Ovary (tissue), 7 donors: ENCODE measurements at regions not wholly inside any gene's neighbourhood (a gene's known extent, or its start where the extent isn't known, plus 50 kb on each side); places are given as distances from the start of the nearest gene placed in this dataset.

ENCODE experiments used
- DNase-seq, 5 donors: peaks; one replicate each; pipeline ENCODE4 v3.0.0-alpha.2; 2019 to 2020
- H3K27ac ChIP-seq, 2 donors: fragments of 200-600 bp; one replicate each; pipeline versions ENCODE4 v1.5.1 to v1.8.0; 2019 to 2022
- H3K27me3 ChIP-seq: fragments of 200-600 bp; one replicate; pipeline ENCODE4 v1.8.0; 2022
- H3K36me3 ChIP-seq: fragments of 200-600 bp; sonication (generic); one replicate; pipeline ENCODE4 v1.5.1; 2019
- H3K4me1 ChIP-seq: one replicate; pipeline ENCODE4 v1.8.1; 2013; ENCODE audit warnings: mild to moderate bottlenecking, moderate library complexity; ENCODE audit not compliant: insufficient read depth
- H3K4me3 ChIP-seq: fragments of 200-600 bp; sonication (generic); one replicate; pipeline ENCODE4 v1.5.1; 2017
- H3K9me3 ChIP-seq, 2 donors: fragments of 200-600 bp in 1 of 2; sonication (generic) in 1 of 2; one replicate each; pipeline versions ENCODE4 v1.5.1 to v1.8.1; 2013 to 2019; ENCODE audit warnings: mild to moderate bottlenecking in 1 of 2, moderate library complexity in 1 of 2
- EP300 ChIP-seq: sonication (generic); formaldehyde crosslinking; IDR thresholded peaks from one replicate; pipeline ENCODE4 v1.6.1; 2017; ENCODE audit warnings: antibody characterized with exemption
- POLR2A ChIP-seq: fragments of 450-650 bp; IDR thresholded peaks from one replicate; pipeline ENCODE4 v1.6.1; 2017; ENCODE audit warnings: antibody characterized with exemption, mild to moderate bottlenecking, moderate library complexity
- WGBS, 3 donors: extraction: QIAGEN DNeasy Blood & Tissue Kit in 1 of 3; methylation state at CpG; one replicate each; pipeline versions ENCODE4 v1.1.5 to v1.1.7; 2013 to 2017; 5-methylcytosine and 5-hydroxymethylcytosine counted together
- intact Hi-C, 4 donors: fragments of 100-400 bp; cut with DNase I; formaldehyde crosslinking; loops; one replicate each; pipeline versions ENCODE4 v1.11.0 to v1.15.1; 2022 to 2023
- TF ChIP-seq, protein P1 (sequence below), 3 donors: fragments of 450-650 bp in 2 of 3; fragments of 200-600 bp in 1 of 3; IDR thresholded peaks; one replicate each; pipeline versions ENCODE4 v1.5.1 to v1.8.0; 2016 to 2022; ENCODE audit warnings: antibody characterized with exemption in 3 of 3, mild to moderate bottlenecking in 1 of 3
- donor health status: DM: no; HTN: no; CAD: no; lungs with moderate emphysema.
- donor health status: DM: no; HTN: no; CAD: no.
- donor health status: Bipolar disorder and iron deficiency.
- donor health status: DM: no; HTN: no; CAD: no.
- donor health status: DM: yes; HTN: yes; CAD: no.

DNA sequence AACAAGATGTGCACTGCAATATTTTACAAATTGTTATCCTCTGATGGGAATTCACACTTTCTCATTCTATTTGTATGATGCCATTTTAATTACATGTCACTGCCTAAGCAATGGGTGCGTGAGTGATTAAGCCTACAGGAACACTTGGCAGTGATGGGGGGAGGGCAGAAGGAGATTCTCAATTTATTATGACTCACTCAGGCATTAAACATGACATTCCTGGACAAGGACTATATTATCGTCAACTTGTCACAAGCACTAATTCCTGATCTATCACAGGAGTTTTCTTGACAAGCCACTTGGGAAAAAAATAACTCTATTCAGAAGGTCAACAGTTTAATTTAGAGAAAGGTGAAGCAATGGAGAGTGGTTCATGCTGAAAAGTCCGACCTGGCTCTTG is 556.8 kb downstream of the NSUN3 start:
- H3K36me3 ChIP-seq = no peaks in the 10 kb centered on the region
- no peaks in the 10 kb centered on the region for H3K9me3 ChIP-seq
- no peak overlapping the region for H3K4me3 ChIP-seq
- DNase-seq = no peak
- intact Hi-C loops = no loop called here
- 85 to 91% (median 90%) methylated on average over 3 of the region's 3 CpGs for WGBS, 3 donors
- H3K27me3 ChIP-seq = no peaks in the 10 kb centered on the region
- no peaks in the 10 kb centered on the region for H3K4me1 ChIP-seq
- no peak overlapping the region for H3K27ac ChIP-seq
- no peak for TF ChIP-seq EP300
- TF ChIP-seq, protein P1, sequence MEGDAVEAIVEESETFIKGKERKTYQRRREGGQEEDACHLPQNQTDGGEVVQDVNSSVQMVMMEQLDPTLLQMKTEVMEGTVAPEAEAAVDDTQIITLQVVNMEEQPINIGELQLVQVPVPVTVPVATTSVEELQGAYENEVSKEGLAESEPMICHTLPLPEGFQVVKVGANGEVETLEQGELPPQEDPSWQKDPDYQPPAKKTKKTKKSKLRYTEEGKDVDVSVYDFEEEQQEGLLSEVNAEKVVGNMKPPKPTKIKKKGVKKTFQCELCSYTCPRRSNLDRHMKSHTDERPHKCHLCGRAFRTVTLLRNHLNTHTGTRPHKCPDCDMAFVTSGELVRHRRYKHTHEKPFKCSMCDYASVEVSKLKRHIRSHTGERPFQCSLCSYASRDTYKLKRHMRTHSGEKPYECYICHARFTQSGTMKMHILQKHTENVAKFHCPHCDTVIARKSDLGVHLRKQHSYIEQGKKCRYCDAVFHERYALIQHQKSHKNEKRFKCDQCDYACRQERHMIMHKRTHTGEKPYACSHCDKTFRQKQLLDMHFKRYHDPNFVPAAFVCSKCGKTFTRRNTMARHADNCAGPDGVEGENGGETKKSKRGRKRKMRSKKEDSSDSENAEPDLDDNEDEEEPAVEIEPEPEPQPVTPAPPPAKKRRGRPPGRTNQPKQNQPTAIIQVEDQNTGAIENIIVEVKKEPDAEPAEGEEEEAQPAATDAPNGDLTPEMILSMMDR (IDR thresholded peaks at IDR 0.05) = no peak
- TF ChIP-seq POLR2A = no peak

- no peak for DNase-seq
- WGBS, 3 donors = 0 to 62% (median 48%) methylated on average over 1 of the region's 1 CpG
- Histone ChIP-seq H3K4me3 (no peak overlapping the region), H3K4me1 (no peaks in the 10 kb centered on the region), H3K9me3 (no peaks in the 10 kb centered on the region), H3K36me3 (no peaks in the 10 kb centered on the region), H3K27me3 (no peaks in the 10 kb centered on the region), H3K27ac (no peak overlapping the region)
- TF ChIP-seq EP300 (no peak), POLR2A (no peak)
- TF ChIP-seq, protein P1 (IDR thresholded peaks at IDR 0.05) = no peak
- intact Hi-C loops = no loop called here
Measured at GRCh38 chr3:94626573-94626972, 563.7 kb downstream of the NSUN3 start.

- Histone ChIP-seq H3K36me3 (no peaks in the 10 kb centered on the region), H3K27ac (no peak overlapping the region), H3K9me3 (no peaks in the 10 kb centered on the region), H3K4me3 (no peak overlapping the region), H3K4me1 (no peaks in the 10 kb centered on the region), H3K27me3 (no peaks in the 10 kb centered on the region)
- intact Hi-C loops = no loop called here
- TF ChIP-seq, protein P1 (IDR thresholded peaks at IDR 0.05) = no peak
- TF ChIP-seq POLR2A (no peak), EP300 (no peak)
- DNase-seq = no peak
- WGBS, 3 donors = 95 to 97% (median 96%) methylated on average over 1 of the region's 1 CpG
Measured at GRCh38 chr3:94627689-94628088, 564.8 kb downstream of the NSUN3 start.

GRCh38 chr3:94643400-94643799 is 580.5 kb downstream of the NSUN3 start:
- 92 to 99% (median 97%) methylated on average over 3 of the region's 3 CpGs for WGBS, 3 donors
- intact Hi-C loops = no loop called here
- Histone ChIP-seq H3K36me3 (no peaks in the 10 kb centered on the region), H3K9me3 (no peaks in the 10 kb centered on the region), H3K27me3 (no peaks in the 10 kb centered on the region), H3K27ac (no peak overlapping the region), H3K4me1 (no peaks in the 10 kb centered on the region), H3K4me3 (no peak overlapping the region)
- no peak for DNase-seq
- TF ChIP-seq, protein P1 (IDR thresholded peaks at IDR 0.05) = no peak
- TF ChIP-seq EP300 = no peak
- TF ChIP-seq POLR2A = no peak

DNA sequence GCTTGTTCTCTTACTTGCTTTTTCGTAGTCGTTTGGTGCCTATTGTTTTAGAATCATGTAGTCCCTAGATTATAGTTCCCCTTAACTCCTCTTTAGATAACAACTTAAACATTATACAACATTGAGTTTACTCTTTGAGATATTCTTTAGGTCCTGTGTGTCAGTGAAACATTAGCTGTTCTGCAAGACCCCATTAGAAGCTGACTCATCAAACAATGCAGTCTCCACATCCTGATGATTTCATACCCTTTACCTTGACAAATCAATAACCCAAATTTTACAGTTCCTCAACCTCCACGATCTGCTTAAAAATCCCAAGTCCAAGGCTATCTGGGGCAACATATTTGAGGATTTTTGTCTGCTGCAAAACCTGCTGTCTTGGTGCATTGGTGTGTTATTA is 582.9 kb downstream of the NSUN3 start:
- Histone ChIP-seq H3K9me3 (no peaks in the 10 kb centered on the region), H3K36me3 (no peaks in the 10 kb centered on the region), H3K27me3 (no peaks in the 10 kb centered on the region), H3K4me1 (no peaks in the 10 kb centered on the region), H3K4me3 (no peak overlapping the region), H3K27ac (no peak overlapping the region)
- TF ChIP-seq EP300 = no peak
- TF ChIP-seq, protein P1 (IDR thresholded peaks at IDR 0.05) = no peak
- no peak for TF ChIP-seq POLR2A
- WGBS, 3 donors = 38 to 70% (median 45%) methylated on average over 3 of the region's 3 CpGs
- intact Hi-C loops = no loop called here
- no peak for DNase-seq
